HEK293 (cell line): ENCODE measurements at regions not wholly inside any gene's neighbourhood (a gene's known extent, or its start where the extent isn't known, plus 50 kb on each side); places are given as distances from the start of the nearest gene placed in this dataset.

ENCODE experiments used
- YY1 ChIP-seq: fragments of 450-650 bp; formaldehyde crosslinking; IDR thresholded peaks from 2 replicates; pipeline ENCODE4 v1.5.1; 2018; ENCODE audit warnings: missing biosample characterization, missing genetic modification characterization
- ZNF274 ChIP-seq, 2 experiments: fragments of 200-500 bp in 1 of 2; fragments of 450-650 bp in 1 of 2; sonication (Bioruptor generic) in 1 of 2; formaldehyde crosslinking in 1 of 2; IDR thresholded peaks; 2 replicates each; pipeline versions ENCODE4 v1.5.1 to v1.6.1; 2014 to 2016; ENCODE audit warnings: borderline replicate concordance in 1 of 2, inconsistent platforms in 1 of 2, low read length in 1 of 2, missing biosample characterization in 1 of 2, missing genetic modification characterization in 1 of 2

GRCh38 chr11:92480499-92480898 lies 255.9 kb downstream of the FAT3 start:
- TF ChIP-seq YY1 (no peak), ZNF274 (IDR thresholded peaks at IDR 0.05; ENCODE audit: low read length) (no peak), ZNF274 (tag by site-specific recombination; IDR thresholded peaks at IDR 0.05; ENCODE audit: borderline replicate concordance) (no peak)
